NCI-H1694 (cell line): ENCODE measurements at regions not wholly inside any gene's neighbourhood (a gene's known extent, or its start where the extent isn't known, plus 50 kb on each side); places are given as distances from the start of the nearest gene placed in this dataset.

ENCODE experiments used
- DNase-seq: peaks from one replicate; lab custom pipeline; 2025; lab: John Stamatoyannopoulos, UW

- DNase-seq, result no peak
Observed at GRCh38 chr9:107163370-107163769, 119.7 kb upstream of the RAD23B start.

- no peak for DNase-seq
Observed at GRCh38 chr9:107169796-107170195, 113.3 kb upstream of the RAD23B start.

GRCh38 chr9:107170801-107171200 lies 112.3 kb upstream of the RAD23B start:
- no peak for DNase-seq

GRCh38 chr9:107172160-107172978 lies 110.7 kb upstream of the RAD23B start:
- peak; percentile 64 for DNase-seq

GRCh38 chr9:107172979-107173347 lies 110.1 kb upstream of the RAD23B start:
- DNase-seq, result no peak

- DNase-seq, result no peak
Observed at GRCh38 chr9:107173422-107174180, 109.5 kb upstream of the RAD23B start.

GRCh38 chr9:107174441-107174840 lies 108.6 kb upstream of the RAD23B start:
- no peak for DNase-seq

- no peak for DNase-seq
Observed at GRCh38 chr9:107175041-107175440, 108.0 kb upstream of the RAD23B start.

- no peak for DNase-seq
Observed at GRCh38 chr9:107175816-107176435, 107.2 kb upstream of the RAD23B start.

GRCh38 chr9:107176436-107177151 lies 106.5 kb upstream of the RAD23B start:
- peak; percentile 68 for DNase-seq

GRCh38 chr9:107177243-107177839 lies 105.7 kb upstream of the RAD23B start:
- DNase-seq, result no peak

GRCh38 chr9:107177857-107178256 lies 105.2 kb upstream of the RAD23B start:
- no peak for DNase-seq

GRCh38 chr9:107178293-107178692 lies 104.8 kb upstream of the RAD23B start:
- DNase-seq, result no peak

- DNase-seq, result peak; percentile 9
Observed at GRCh38 chr9:107180206-107180605, 102.9 kb upstream of the RAD23B start.

GRCh38 chr9:107183176-107183575 lies 99.9 kb upstream of the RAD23B start:
- DNase-seq, result no peak

GRCh38 chr9:107188376-107188775 lies 94.7 kb upstream of the RAD23B start:
- no peak for DNase-seq

GRCh38 chr9:107190061-107190935 lies 92.8 kb upstream of the RAD23B start:
- no peak for DNase-seq

- DNase-seq, result no peak
Observed at GRCh38 chr9:107190936-107191290, 92.2 kb upstream of the RAD23B start.

GRCh38 chr9:107193251-107193650 lies 89.8 kb upstream of the RAD23B start:
- no peak for DNase-seq

- no peak for DNase-seq
Observed at GRCh38 chr9:107198718-107199117, 84.4 kb upstream of the RAD23B start.

- DNase-seq, result no peak
Observed at GRCh38 chr9:107208121-107208520, 75.0 kb upstream of the RAD23B start.
